Large intestine (tissue), 3 donors: ENCODE measurements at regions not wholly inside any gene's neighbourhood (a gene's known extent, or its start where the extent isn't known, plus 50 kb on each side); places are given as distances from the start of the nearest gene placed in this dataset.

Experiments used
- DNase-seq, 2 donors: peaks; one replicate each; pipeline versions ENCODE4 v3.0.0 to v3.0.0-alpha.2; 2013
- H3K27ac ChIP-seq: one replicate; pipeline ENCODE4 v1.5.1; 2013; ENCODE audit warnings: low read length
- H3K27me3 ChIP-seq: 2 replicates; pipeline ENCODE4 v1.6.1; 2013; ENCODE audit warnings: low read length; ENCODE audit not compliant: control insufficient read depth, insufficient read depth
- H3K36me3 ChIP-seq: 2 replicates; pipeline ENCODE4 v1.6.1; 2013; ENCODE audit warnings: low read length; ENCODE audit not compliant: control insufficient read depth, insufficient read depth
- H3K4me1 ChIP-seq: one replicate; pipeline ENCODE4 v1.6.1; 2013; ENCODE audit warnings: low read length; ENCODE audit not compliant: control insufficient read depth, insufficient read depth
- H3K4me3 ChIP-seq: one replicate; pipeline ENCODE4 v1.5.1; 2013; ENCODE audit warnings: low read length
- H3K9me3 ChIP-seq: one replicate; pipeline ENCODE4 v1.6.1; 2013; ENCODE audit warnings: mild to moderate bottlenecking, low read depth, low read length, moderate library complexity; ENCODE audit not compliant: control insufficient read depth
- WGBS: methylation state at CpG from one replicate; pipeline ENCODE4 v1.1.5; 2013; ENCODE audit warnings: low lambda C conversion rate; ENCODE audit not compliant: insufficient coverage; 5-methylcytosine and 5-hydroxymethylcytosine counted together

DNA sequence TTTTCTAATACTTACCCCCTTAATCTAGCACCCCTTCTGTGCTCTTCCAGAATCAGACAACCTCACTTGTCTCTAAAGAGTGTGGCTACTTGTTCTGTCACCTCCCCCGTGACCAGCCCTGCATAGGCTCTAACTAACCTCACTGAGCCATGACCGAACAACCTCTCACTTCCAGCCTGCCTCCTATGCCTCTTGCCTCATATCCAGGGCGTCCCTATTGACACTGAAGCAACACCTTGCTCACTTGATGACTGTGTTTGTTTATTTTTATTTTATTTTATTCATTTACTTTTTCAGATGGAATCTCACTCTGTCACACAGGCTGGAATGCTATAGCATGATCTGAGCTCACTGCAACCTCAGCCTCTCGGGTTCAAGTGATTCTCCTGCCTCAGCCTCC is 235.1 kb upstream of the B3GALT2 start:
- DNase-seq = no peak
- Histone ChIP-seq H3K4me1 (no peaks in the 10 kb centered on the region), H3K27ac (no peak overlapping the region), H3K9me3 (no peaks in the 10 kb centered on the region), H3K36me3 (no peaks in the 10 kb centered on the region), H3K27me3 (no peaks in the 10 kb centered on the region), H3K4me3 (no peak overlapping the region)
- WGBS = 100% methylated on average over 1 of the region's 4 CpGs

DNA sequence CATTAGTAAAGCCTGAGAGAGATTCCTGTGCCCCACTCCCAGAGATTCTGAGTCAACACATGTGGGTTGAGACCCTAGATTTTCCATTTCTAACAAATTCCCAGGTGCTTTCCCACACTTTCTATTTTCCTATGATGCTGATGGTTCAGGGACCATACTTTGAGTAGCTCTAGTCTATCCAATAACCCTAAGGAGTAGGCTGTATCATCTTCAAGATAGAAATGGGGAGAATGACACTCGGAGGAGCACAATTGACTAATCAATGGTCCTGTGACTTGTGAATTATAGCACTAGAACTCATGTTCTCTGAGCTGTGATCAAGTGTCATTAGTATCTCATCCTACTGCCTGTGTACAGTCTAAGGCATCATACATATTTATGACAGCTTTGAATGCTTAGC is 232.9 kb upstream of the B3GALT2 start:
- no peak for DNase-seq
- no peak overlapping the region for H3K4me3 ChIP-seq
- no peaks in the 10 kb centered on the region for H3K27me3 ChIP-seq
- H3K4me1 ChIP-seq = no peaks in the 10 kb centered on the region
- H3K36me3 ChIP-seq = no peaks in the 10 kb centered on the region
- H3K9me3 ChIP-seq = no peaks in the 10 kb centered on the region
- WGBS = no CpG with 5 or more reads among the region's 1 CpG
- no peak overlapping the region for H3K27ac ChIP-seq

DNA sequence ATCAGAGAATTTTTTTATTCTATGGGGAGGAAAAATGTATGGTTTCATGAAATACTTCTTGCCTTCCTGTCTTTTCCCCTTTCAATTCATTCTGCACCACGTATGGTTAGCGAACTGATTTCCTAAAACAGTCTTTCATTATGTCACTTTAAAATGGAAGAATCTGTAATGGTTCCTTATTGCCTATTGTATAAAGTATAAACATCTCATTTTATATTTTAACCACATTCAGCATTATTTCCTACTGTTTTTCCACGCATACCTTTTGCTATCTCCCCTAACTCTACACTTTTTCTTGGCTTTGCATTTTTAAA is 232.3 kb upstream of the B3GALT2 start:
- H3K27me3 ChIP-seq = no peaks in the 10 kb centered on the region
- no peak for DNase-seq
- no peaks in the 10 kb centered on the region for H3K9me3 ChIP-seq
- H3K27ac ChIP-seq = no peak overlapping the region
- H3K4me1 ChIP-seq = no peaks in the 10 kb centered on the region
- no peak overlapping the region for H3K4me3 ChIP-seq
- H3K36me3 ChIP-seq = no peaks in the 10 kb centered on the region
- 93% methylated on average over 3 of the region's 3 CpGs for WGBS

DNA sequence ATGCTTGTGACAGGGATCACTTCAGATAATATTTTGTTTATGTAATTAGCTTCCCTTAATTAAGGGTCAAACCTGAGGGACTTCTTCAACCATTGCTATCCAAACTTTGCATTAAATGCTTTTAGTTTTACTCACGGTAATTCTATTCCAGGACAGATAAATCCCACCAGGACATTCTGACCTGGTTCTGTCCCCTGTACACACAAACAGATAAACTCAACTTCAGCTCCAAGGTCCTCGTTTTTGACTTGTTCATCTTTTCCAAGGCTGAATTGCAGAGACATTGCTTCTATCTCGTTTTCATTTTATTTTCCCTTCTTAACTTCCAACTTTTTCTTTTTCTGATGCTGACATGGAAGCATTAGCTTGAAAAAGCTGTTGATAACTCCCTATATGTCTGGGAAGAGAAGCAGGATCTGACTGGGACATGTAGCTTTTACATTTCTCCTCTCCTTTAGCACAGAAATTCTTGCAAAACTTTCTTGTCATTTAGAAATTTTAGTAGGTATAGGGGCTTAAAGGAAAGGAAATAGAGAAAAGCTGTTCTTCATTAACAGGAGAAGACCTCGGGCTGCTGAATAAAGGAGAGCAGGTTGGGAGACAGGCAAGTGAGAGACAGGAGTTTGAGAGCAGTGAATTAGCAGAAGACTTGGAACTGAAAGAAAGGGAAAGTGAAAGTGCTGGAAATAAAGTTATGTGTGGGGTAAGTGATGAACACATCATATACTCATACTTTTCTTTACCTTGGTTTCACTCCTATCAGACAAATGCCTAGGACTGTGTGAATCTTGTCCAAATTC is 231.7 kb upstream of the B3GALT2 start:
- Histone ChIP-seq H3K4me1 (no peaks in the 10 kb centered on the region), H3K4me3 (no peak overlapping the region), H3K9me3 (no peaks in the 10 kb centered on the region), H3K36me3 (no peaks in the 10 kb centered on the region), H3K27ac (no peak overlapping the region), H3K27me3 (no peaks in the 10 kb centered on the region)
- WGBS = 75% methylated on average over 3 of the region's 4 CpGs
- peak; percentile 29 to 63 for DNase-seq

DNA sequence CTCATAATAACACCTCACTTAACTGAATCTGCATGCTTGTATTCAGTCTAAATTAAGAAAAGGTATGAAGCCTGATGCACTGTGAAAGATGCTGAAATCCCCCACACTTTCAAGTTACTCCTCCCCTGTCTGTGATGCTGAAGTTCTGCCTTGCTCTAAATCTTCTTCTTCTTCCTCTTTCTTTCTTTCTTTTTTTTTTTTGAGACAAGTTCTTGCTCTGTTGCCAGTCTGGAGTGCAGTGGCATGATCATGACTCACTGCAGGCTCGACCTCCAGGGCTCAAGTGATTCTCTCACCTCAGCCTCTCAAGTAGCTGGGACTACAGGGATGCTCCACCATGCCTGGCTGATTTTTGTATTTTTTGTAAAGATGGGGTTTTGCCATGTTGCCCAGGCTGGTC is 231.0 kb upstream of the B3GALT2 start:
- no peak for DNase-seq
- Histone ChIP-seq H3K27me3 (no peaks in the 10 kb centered on the region), H3K4me3 (no peak overlapping the region), H3K27ac (no peak overlapping the region), H3K4me1 (no peaks in the 10 kb centered on the region), H3K36me3 (no peaks in the 10 kb centered on the region), H3K9me3 (no peaks in the 10 kb centered on the region)
- no CpG with 5 or more reads among the region's 1 CpG for WGBS

DNA sequence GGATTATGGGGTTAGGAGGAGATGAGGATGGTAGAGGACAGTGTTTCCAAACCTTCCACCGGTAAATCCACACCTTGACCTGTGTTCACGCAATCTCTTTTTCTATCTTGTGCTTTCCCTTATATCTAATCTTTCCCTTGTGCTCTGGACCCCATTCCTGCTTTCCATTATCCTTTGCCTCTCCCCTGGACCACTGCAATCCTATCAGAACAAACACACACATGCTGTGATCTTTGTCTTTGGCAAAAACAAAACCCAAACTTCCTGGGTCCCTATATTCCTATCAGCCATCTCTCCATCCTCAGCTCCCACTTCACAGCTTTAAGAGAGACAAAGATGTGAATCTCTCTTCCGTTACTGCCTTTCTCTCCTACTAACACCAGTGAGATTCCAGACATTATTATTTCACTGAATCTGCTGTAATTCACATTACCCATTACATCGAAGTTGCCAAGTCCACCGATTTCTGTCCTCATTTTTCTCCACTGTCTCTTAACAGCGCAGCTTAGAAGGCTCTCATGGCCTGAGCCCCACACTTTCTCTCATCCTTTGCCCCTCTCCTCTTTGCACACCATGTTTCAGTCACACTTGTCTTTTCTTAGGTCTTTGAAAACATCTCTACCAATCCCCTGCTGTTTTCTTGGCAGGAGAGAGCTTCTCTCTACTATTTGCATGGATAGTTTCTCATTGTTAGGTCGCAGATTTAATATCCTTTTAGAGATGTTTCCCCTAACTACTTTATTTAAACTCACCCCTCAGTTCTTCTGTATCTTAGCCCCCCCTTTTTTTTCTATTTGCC is 230.0 kb upstream of the B3GALT2 start:
- DNase-seq = no peak
- Histone ChIP-seq H3K4me1 (no peaks in the 10 kb centered on the region), H3K27me3 (no peaks in the 10 kb centered on the region), H3K27ac (no peak overlapping the region), H3K4me3 (no peak overlapping the region), H3K36me3 (no peaks in the 10 kb centered on the region), H3K9me3 (no peaks in the 10 kb centered on the region)
- 86% methylated on average over 6 of the region's 7 CpGs for whole genome bisulfite sequencing

DNA sequence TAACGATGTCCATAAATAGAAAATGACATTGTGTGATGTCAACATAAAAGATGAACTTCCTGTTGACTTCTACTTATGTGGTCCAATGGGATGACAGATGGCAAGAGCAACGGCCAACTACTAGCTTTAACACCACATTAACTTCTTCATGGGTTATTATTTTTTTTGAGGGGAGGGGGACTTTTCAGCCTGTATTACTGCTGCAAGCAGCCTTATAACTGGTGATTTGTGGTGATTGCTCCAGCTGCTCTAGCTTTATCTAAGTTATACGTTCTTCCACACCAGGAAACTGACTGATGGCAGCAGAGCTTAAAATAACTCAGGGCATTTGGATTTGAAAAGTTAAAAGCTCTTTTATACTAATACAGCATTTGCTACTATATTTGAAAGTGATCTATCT is 228.8 kb upstream of the B3GALT2 start:
- H3K4me3 ChIP-seq = no peak overlapping the region
- no peak for DNase-seq
- WGBS = 100% methylated on average over 1 of the region's 3 CpGs
- H3K27me3 ChIP-seq = no peaks in the 10 kb centered on the region
- no peak overlapping the region for H3K27ac ChIP-seq
- no peaks in the 10 kb centered on the region for H3K9me3 ChIP-seq
- no peaks in the 10 kb centered on the region for H3K4me1 ChIP-seq
- H3K36me3 ChIP-seq = no peaks in the 10 kb centered on the region

DNA sequence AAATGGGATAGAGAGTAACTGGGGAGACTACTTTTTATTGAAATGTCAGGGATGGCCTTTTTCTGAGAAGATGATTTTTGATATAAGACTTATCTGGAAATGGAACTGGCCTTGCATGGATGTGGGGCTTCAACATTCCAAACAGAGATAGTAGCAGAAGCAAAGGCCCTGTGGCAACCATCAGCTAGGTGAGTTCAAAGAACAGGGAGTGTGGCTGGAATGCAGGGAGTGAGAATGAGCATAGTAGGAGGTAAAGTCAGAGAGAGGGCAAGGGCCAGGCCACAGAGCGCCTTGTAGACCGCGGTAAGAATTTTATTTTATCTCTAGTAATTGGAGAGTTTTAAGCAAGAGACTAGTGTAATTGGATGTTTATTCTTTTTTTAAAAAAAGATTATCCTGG is 227.0 kb upstream of the B3GALT2 start:
- Histone ChIP-seq H3K27me3 (no peaks in the 10 kb centered on the region), H3K36me3 (no peaks in the 10 kb centered on the region), H3K27ac (no peak overlapping the region), H3K4me1 (peaks cover 4% of the 10 kb centered on the region), H3K4me3 (no peak overlapping the region), H3K9me3 (no peaks in the 10 kb centered on the region)
- no peak for DNase-seq
- WGBS = no CpG with 5 or more reads among the region's 3 CpGs

DNA sequence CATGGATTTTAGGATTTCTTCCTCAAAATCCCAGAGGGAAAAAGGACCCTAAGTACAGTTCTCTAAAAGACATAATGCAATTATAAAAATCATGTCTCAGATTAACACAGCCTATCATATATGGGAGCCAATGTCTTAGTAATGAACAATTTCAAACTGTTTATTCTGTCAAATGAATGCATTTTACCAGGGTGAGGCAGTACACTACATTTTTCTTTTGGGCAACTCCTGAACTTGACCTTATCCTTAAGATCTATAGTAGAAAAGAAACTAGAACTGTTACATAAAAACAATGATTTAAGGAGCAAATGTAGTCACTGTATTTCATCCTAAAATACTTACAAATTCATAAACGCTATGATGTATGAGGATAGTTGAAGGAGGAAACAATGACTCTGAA is 226.3 kb upstream of the B3GALT2 start:
- H3K36me3 ChIP-seq = no peaks in the 10 kb centered on the region
- no peak for DNase-seq
- no peaks in the 10 kb centered on the region for H3K9me3 ChIP-seq
- no peaks in the 10 kb centered on the region for H3K27me3 ChIP-seq
- WGBS = no CpG with 5 or more reads among the region's 1 CpG
- H3K4me1 ChIP-seq = peaks cover 4% of the 10 kb centered on the region
- H3K27ac ChIP-seq = no peak overlapping the region
- H3K4me3 ChIP-seq = no peak overlapping the region

DNA sequence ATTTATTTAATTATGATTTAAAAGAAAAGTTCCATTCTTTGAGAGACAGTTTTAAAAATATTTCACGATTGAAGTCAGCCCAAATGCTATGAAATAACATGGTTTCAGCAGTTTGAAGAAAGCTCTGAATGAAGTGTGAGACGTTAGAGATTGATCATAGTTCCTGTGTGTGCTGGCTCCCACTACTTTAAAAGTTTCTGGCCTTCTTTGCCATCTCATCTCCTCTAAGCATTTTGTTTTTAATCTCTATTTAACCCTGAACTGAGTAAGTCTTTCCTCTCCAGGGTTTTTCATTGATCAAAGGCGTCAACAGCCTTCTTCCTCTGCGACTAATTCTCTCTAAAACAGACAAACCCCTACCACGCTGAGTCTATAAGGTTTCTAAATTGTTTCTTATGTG is 225.3 kb upstream of the B3GALT2 start:
- no peak overlapping the region for H3K27ac ChIP-seq
- H3K27me3 ChIP-seq = no peaks in the 10 kb centered on the region
- H3K9me3 ChIP-seq = no peaks in the 10 kb centered on the region
- WGBS = 67% methylated on average over 2 of the region's 5 CpGs
- H3K36me3 ChIP-seq = no peaks in the 10 kb centered on the region
- no peak for DNase-seq
- H3K4me3 ChIP-seq = no peak overlapping the region
- peaks cover 4% of the 10 kb centered on the region for H3K4me1 ChIP-seq

DNA sequence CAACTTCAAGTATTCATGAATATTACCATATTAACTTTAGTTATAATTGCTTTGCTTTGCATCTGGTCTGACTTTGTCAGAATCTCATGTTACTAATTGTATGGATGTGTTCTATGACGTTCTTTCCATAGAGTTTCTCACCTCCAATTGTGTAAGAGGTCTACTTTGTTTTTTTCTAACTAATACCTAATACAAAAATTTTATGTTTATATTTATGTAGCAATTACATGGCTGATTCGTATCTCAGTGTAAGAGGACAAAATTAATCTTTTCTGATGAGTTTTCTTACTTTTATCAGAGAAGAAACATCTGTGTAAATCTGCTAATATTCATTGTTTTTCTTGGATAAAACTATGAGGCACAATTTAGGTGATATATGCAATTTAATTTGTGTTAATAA is 224.8 kb upstream of the B3GALT2 start:
- DNase-seq = no peak
- 86% methylated on average over 2 of the region's 2 CpGs for WGBS
- no peaks in the 10 kb centered on the region for H3K36me3 ChIP-seq
- H3K27ac ChIP-seq = no peak overlapping the region
- no peaks in the 10 kb centered on the region for H3K27me3 ChIP-seq
- peaks cover 4% of the 10 kb centered on the region for H3K4me1 ChIP-seq
- H3K9me3 ChIP-seq = no peaks in the 10 kb centered on the region
- no peak overlapping the region for H3K4me3 ChIP-seq
